ENCODE measurements at regions not wholly inside any gene's neighbourhood (a gene's known extent, or its start where the extent isn't known, plus 50 kb on each side); places are given as distances from the start of the nearest gene placed in this dataset.
"Not testable (repeated sequence)": the region's sequence is repeated elsewhere in the genome, so short reads cannot be mapped to it uniquely, and the experiment has no call there.

DNA sequence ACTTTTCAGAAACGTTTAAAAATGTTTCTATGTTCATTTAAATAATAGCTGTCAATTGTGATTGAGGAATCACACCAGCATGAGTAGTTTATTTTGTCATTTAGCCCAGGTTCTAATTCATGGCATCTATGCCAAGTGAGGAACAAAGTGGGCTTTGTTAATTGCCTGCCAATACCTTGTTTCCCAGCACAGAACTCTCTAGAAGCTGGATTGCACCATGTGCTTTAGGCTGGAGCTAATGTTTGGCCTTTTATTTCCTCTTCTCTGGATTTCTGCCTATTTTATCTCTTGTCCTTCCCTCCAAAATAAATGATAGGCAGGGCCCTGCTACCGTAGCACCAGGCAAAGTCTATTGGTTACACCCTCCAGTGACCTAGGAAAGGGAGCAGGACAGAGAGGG is 109.9 kb upstream of the ITGB1 start:
- DNase-seq (ENCODE audit: low spot score): no peak

DNA sequence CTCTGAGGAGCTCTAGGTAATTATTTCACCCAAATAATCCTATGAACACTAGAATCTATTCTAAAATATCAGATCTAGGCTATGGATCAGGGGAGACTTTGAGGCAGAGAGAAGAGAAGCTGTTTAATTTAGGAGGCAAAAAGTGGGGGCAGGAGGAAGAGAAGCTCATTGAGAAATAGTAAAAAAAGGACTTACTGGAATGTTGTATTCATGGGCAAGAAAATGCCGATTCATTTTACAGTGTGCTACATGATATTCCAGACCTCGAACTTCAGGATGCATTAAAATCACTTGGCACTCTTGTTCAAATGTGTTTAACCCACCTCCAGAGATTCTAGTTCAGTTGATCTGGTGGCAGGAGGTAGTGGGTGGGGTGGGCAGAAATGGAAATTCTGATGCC is 109.5 kb upstream of the ITGB1 start:
- no peak for DNase-seq (ENCODE audit: low spot score)

DNA sequence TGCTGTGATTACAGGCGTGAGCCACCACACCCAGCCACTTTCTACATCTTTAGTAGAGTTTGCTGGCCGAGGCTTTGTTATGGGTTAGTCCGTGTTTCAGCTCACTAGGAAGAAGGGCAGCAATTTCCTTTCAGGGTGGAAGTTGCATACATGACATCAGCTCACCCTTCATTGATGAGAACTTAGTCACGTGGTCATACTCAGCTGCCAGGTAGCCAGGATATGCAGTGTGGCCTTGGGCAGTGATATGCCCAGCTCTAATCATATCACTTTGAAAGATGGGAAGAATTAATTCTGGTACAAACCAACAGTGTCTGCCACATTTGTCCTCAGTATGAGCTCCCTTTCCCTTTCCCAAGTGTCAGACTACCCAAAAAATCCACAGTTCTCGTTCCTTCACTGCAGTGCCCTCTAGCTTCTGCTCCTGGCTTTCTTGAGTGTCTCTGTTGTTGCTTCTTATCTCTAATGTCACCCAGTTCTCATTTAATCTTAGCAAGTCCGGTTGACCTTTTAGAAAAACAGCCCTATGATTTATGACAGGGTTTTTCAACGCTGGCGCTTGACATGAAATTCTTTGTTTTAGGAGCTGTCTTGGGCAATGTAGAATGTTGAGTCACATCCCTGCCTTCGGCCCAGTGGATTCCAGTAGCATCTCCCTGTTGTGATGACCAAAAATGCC is 108.7 kb upstream of the ITGB1 start:
- no peak for DNase-seq (ENCODE audit: low spot score)

DNA sequence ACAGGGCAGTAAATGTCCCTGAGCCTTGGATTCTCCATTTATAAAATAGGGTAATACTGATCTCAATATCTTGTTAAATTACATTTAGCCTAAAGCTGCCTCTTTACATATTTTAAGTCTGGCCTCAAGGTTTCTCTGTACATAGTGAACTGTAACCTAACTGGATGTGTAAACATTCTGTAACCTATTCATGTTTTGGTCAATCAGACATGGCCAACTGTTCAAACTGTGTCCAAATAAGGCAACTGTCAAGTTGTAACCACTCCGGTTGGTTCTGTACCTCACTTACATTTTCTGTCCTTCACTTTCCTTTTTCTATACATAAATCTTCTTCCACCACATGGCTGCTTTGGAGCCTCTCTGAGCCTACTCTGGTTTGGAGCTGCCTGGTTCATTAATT is 107.1 kb upstream of the ITGB1 start:
- DNase-seq (ENCODE audit: low spot score): no peak

DNA sequence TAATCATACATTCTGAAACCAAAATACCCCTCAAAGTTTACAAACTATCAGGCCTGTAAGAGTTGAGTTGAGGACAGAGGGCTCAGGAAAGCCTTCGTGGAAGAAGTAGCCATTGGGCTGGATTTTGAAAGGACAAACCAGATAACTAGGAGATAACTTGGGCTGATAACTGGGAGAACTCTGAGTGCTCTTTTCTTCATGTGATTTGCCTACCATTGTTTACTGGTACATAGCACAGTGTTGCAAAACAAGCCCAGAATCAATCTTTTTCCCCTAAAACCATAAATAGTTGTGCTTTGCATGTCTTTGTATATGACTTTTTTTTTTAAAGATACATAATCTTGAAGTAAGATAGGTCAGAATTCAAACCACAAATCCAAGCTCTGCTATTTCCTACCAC is 106.7 kb upstream of the ITGB1 start:
- no peak for DNase-seq (ENCODE audit: low spot score)

DNA sequence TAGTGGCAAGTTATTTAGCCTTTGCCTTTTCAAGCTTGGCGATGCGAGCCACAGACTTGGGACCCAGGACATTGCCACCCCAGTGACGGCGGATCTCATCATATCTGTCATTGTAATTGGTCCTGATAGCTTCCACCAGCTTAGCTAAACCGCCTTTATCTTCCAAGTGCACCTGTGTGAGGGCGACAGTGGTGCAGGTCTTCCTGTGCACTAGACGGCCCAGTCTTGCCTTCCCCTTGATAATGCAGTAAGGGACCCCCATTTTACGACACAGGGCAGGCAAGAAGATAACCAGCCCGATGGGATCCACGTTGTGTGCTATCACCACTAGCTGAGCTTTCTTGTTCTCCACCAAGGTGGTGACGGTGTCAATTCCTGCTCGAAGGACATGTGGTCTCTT is 99.6 kb upstream of the ITGB1 start:
- no peak for DNase-seq (ENCODE audit: low spot score)

DNA sequence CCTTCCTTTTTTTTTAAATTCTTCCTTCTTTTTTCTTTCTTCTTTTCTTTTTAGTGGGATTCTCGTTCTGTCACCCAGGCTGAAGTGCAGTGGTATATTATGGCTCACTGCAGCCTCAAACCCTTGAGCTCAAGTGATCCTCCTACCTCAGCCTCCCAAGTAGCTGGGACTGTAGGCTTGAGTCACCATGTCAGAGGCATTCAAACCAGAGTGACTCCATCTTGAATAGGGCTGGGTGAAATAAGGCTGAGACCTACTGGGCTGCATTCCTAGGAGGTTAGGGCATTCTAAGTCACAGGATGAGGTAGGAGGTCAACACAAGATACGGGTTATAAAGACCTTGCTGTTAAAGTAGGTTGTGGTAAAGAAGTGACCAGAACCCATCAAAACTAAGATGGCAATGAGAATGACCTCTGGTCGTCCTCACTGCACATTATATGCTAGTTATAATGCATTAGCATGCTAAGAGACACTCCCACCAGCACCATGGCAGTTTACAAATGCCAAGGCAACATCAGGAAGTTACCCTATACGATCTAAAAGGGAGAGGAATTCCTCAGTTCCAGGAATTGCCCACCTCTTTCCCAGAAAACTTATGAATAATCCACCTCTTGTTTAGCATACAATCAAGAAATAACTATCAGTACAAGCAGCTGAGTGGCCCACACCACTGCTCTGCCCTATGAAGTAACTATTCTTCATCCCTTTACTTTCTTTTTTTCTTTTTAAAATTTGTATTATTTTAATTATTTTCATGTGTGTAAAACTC is 99.0 kb upstream of the ITGB1 start:
- DNase-seq (ENCODE audit: low spot score): no peak

DNA sequence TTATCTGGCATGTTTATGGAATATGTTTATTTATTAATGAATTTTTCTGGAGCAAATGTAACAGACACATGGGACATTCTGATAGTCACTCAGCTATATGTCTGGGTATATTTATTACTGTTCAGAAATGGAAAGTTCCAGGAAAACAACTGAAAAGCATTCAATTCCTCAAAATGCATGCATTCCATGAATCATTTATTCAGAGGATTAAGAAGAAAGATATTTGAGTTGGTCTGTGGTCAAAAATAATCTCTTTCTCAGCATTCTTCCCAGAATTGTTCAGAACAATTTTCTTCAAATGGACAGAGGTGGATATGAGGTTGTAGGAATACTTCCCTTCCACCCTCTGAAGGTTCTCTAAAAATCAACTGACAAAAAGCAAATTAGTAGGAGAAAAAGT is 97.6 kb upstream of the ITGB1 start:
- no peak for DNase-seq (ENCODE audit: low spot score)

DNA sequence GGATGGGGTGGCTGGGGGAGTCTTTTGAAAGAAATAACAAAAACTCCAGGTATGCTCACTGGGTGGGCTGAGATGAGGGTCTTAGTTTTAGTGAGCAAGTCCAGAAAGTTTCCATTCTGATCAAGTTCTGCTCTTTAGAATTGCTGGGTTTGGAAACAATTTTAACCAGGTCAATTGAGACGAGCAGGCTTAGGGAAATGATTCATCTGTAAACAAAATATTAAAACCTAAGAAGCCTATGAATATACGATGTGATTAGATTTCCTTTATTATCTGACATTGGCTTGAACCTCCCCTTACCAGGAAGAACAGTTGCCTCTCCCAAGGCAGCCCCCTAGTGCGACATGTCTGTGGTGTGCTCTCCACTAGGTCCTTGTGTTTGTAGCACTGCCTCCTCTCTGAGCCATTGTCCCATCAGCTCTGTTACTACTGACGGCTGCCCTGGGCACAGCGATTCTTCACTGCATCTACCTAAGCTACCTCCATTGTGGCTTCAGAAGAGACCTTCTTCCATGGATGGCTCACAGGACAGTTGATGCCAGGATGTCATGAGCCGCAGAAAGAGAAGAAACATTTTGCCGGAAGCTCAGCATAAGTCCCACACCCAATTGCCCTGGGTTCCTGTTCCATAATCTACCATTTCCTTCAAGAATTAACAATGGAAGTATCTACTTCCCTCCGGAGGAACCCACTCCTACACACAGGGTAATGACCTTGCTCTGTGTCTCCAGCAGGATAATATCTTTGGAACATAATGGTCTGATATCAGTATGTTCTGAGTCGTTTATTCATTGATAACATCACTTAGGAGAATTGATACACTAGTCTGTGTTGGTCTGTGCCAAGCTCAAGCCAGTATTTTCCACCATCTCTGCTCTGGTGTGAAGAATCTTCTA is 95.1 kb upstream of the ITGB1 start:
- DNase-seq (ENCODE audit: low spot score): no peak

DNA sequence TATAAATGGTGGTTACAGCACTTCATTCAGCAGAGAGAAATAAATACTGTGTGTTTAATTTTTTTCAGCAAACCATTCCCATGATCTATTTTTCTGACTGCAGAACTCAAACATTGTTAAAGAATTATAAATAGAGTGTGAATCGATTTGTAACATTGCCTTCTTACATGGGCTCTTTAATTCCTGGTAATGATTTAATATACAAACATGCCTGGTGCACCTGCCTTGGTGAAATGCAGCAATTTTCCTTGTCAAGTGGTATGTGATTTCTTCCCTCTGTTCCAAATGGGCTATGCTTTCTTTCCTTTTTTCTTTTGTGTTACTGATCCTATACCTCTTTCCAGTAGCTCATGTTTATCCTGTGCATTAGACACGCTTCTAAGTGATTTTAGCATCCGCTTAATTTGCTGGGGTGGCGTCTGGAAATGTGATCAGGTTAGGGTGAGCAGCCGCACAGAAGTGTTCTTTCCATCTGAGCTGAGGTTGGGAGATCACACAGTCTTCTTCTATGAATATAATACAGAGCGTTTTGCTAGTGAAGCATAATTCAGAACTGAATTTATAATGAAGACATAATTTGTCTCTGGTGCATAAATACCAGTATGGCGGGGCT is 94.3 kb upstream of the ITGB1 start:
- DNase-seq (ENCODE audit: low spot score): no peak

DNA sequence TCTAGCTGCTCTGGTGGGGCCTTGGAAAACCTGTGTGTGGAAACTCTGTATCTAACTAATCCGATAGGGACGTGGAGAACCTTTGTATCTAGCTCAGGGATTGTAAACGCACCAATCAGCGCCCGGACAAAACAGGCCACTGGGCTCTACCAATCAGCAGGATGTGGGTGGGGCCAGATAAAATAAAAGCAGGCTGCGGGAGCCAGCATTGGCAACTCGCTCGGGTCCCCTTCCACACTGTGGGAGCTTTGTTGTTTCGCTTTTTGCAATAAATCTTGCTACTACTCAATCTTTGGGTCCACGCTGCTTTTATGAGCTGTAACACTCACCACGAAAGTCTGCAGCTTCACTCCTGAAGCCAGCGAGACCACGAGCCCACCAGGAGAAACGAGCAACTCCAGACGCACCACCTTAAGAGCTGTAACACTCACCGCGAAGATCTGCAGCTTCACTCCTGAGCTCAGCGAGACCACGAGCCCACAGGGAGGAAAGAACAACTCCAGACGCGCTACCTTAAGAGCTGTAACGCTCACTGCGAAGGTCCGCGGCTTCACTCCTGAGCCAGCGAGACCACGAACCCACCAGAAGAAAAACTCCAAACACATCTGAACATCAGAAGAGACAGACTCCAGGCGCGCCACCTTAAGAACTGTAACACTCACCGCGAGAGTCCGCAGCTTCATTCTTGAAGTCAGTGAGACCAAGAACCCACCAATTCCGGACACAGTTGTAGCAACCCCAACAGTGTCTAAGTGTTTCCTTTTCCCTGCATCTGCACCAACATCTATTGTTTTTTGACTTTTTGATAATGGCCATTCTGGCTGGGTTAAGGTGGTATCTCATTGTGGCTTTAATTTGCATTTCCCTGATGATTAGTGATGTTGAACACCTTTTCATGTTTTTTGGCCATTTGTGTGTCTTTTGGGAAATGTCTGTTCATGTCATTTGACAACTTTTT is 92.2 kb upstream of the ITGB1 start:
- DNase-seq (ENCODE audit: low spot score): not testable (repeated sequence)

DNA sequence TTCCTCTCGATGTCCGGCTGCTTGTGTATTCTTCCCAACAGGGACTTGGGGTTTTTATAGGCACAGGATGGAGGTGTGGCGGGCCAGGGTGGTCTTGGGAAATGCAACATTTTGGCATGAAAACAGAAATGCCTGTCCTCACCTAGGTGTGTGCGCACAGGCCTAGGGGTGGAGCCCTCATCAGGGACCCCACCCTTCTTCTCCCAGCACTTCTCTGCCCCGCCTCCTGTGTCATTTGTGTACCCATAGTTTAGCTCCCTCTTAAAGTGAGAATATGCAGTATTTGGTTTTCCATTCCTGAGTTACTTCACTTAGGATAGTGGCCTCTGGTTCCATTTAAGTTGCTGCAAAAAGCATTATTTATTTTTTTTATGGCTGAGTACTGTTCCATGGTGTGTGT is 90.2 kb upstream of the ITGB1 start:
- DNase-seq (ENCODE audit: low spot score): no peak

DNA sequence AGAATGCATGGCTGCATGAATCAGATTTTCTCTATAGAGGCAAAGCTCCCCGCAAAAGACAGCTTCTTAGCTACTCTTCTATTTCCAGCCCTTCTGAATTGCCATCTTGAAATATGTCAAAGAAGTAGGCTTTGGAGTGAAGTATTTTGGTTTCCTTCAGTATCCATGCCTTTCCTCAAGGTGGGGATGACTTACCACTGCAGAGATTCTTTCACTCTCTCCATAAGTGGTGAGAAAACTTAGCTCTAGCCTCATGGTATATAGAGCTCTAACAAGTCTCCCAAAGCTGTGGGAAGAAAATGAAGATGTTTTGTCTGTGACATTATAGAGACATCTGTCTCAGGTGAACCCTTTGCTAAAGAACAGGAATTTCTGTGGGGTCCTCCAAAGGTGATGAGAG is 89.6 kb upstream of the ITGB1 start:
- DNase-seq (ENCODE audit: low spot score): no peak

DNA sequence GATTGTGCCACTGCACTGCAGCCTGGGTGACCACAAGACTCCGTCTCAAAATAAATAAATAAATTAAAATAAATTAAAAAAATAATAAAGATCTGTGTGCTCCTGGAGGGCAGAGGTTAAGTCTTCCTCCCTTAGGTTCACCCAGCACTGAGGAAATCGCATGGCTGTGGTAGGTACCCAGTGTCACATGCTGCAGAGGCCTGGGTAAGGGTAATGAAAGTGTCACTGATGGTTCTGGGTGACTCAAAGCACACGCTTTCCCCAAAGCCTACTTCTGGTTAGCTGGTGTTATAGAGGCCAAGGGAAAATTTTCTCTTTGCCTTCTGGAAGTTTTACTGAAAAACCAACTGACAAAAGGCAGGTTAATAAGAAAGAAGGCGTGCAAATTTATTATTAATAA is 88.8 kb upstream of the ITGB1 start:
- DNase-seq (ENCODE audit: low spot score): no peak

DNA sequence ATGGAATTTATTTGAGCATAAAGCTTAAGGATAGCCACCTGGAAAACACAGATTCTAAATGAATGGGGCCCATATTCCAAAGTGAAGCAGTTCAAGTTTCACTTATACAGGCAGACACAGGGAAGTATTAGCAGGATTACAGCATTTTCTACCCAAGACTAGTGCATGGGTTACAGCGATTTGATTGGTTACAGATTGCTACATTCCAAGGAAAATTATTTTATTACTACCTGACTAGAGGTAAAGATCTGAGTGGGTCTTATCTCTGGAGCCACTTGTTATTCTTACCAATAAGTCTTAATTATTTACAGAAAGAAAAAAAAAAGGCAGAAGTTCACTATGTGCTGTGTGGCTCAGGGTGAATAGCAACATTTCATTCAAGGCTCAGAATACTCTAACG is 87.4 kb upstream of the ITGB1 start:
- DNase-seq (ENCODE audit: low spot score): no peak

DNA sequence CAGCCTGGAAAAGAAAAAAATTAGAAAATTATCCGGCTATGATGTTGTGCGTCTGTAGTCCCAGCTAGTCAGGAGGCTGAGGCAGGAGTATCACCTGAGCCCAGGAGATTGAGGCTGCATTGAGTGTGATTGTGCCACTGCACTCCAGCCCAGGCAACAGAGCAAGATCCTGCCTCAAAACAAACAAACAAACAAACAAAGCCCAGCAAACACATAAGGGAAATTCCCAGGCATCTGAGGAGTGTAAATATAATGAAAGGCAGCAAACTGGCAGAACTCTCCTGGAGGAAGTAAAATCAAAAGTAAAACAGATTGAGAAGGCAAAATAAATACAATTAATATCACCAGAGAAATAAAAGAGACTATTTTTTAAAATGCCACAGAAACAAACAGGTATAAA is 84.5 kb upstream of the ITGB1 start:
- no peak for DNase-seq (ENCODE audit: low spot score)

DNA sequence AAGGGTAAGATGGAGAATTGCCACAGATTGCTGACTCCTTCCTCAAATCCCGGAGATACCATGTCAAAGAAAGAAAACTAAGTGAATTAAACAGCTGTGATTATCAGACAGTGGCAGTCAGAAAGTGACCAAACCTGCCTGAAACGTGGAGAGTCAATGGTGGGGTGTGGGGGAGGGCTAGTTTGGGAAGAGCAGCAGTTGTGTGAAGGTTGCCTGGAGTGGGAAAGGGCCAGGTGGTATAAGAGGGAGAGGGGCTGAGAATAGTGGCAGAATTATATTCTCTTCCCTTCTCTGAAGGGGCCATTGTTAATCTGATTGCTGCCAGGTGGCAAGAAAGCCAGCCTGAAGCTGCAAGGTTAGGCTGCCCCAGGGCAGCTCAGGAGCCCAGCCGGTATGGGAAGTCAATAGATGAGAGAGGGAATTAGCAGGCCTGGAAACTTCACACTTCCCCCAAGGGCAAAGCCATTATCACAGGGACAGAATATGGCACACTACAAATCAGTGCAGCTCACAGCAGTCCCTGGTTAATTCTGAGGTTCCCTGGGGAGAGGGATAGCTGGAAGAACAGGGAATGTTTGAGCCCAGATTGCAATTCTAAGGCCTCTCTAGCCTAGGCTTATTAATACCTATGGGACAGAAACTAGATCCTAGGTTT is 83.9 kb upstream of the ITGB1 start:
- DNase-seq (ENCODE audit: low spot score): no peak

DNA sequence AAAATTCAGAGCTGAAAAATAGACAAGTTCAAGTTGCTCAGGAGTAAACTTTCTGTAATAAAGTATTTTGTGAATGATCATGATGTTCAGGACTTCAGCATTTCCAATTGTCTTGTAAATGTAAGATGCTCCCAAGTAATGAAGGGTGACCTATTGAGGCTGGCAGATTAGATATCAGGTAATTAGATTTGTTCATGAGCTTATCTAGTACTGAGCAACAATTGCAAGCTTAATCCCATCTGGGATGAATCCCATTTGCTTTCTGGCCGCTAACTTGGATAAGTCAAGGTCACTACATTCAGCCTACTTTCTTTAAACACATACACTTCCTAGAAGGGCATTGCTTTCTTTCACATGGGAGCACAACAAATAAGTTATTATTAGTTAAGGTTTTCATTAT is 82.4 kb upstream of the ITGB1 start:
- no peak for DNase-seq (ENCODE audit: low spot score)

DNA sequence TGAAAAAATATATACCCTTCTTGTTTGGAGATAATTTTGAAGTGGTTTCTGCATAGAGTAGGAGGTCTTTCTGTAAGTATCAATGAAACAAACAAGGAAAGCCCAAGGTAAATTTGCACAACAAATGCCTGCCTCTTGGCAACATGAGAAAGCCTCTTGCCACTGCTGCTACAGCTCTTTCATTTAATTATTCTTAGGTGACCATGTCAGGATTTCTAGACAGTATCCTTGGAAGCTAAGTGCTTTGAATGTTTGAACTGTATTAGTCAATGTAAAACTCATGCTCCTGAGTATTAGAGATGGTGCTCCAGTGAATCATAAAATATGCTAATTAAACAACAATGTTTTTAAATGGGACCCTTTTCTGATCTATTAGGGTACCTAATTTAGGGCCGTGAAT is 81.2 kb upstream of the ITGB1 start:
- no peak for DNase-seq (ENCODE audit: low spot score)

DNA sequence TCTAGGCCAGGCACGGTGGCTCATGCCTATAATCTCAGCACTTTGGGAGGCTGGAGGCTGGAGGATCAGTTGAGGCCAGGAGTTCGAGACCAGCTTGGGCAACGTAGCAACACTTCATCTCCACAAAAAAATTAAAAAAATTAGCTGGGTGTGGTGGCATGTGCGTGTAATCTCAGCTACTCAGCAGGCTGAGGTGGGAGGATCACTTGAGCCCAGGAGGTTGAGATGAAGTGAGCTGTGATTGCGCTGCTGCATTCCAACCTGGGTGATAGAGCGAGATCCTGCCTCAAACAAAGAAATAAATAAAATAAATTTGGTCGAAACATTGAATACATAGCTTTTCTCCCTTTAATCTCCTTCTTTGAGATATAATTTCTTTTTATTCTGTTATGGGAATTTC is 80.6 kb upstream of the ITGB1 start:
- no peak for DNase-seq (ENCODE audit: low spot score)

DNA sequence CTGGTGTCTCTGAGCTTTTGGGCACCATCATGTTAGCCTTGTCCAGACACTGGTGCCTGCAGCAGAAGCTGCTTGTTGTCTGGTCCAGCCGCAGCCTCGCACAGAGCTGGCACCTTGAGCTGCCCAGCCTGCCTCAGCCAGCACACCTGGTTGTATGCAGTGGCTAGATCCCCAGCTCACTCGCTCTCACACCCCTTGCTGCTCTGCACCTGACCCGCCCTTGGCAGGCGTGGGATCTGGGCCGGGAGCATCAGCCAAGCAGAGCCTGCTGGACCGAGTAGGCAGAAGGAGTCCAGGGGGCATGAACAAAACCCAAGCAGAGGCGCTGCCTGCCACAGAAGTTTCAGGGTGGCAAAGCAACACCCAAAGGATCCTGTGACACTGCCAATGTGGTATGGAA is 79.7 kb upstream of the ITGB1 start:
- DNase-seq (ENCODE audit: low spot score): no peak
